ENCODE measurements at regions not wholly inside any gene's neighbourhood (a gene's known extent, or its start where the extent isn't known, plus 50 kb on each side); places are given as distances from the start of the nearest gene placed in this dataset.

- DNase-seq = no peak
Measured at GRCh38 chr12:93944911-93945310, 203.5 kb upstream of the PLXNC1 start.

GRCh38 chr12:93946542-93947150 is 201.7 kb upstream of the PLXNC1 start:
- DNase-seq = no peak

GRCh38 chr12:93947486-93947885 is 200.9 kb upstream of the PLXNC1 start:
- DNase-seq = no peak

- DNase-seq = no peak
Measured at GRCh38 chr12:93950311-93950710, 198.1 kb upstream of the PLXNC1 start.

- DNase-seq = no peak
Measured at GRCh38 chr12:93954166-93955112, 193.9 kb upstream of the PLXNC1 start.

- DNase-seq = no peak
Measured at GRCh38 chr12:93956551-93956950, 191.8 kb upstream of the PLXNC1 start.

- no peak for DNase-seq
Measured at GRCh38 chr12:93957168-93957567, 191.2 kb upstream of the PLXNC1 start.

GRCh38 chr12:93957870-93958269 is 190.5 kb upstream of the PLXNC1 start:
- no peak for DNase-seq

- DNase-seq = no peak
Measured at GRCh38 chr12:93959657-93960056, 188.7 kb upstream of the PLXNC1 start.

- no peak for DNase-seq
Measured at GRCh38 chr12:93960521-93960920, 187.9 kb upstream of the PLXNC1 start.

- no peak for DNase-seq
Measured at GRCh38 chr12:93962336-93962735, 186.0 kb upstream of the PLXNC1 start.

- no peak for DNase-seq
Measured at GRCh38 chr12:93964936-93965335, 183.4 kb upstream of the PLXNC1 start.

- no peak for DNase-seq
Measured at GRCh38 chr12:93966516-93967133, 181.8 kb upstream of the PLXNC1 start.

- DNase-seq = no peak
Measured at GRCh38 chr12:93967454-93967853, 180.9 kb upstream of the PLXNC1 start.

GRCh38 chr12:93968536-93969285 is 179.7 kb upstream of the PLXNC1 start:
- DNase-seq = no peak

- DNase-seq = no peak
Measured at GRCh38 chr12:93970900-93971688, 177.3 kb upstream of the PLXNC1 start.

- no peak for DNase-seq
Measured at GRCh38 chr12:93972411-93973208, 175.8 kb upstream of the PLXNC1 start.

- DNase-seq = no peak
Measured at GRCh38 chr12:93974252-93974651, 174.1 kb upstream of the PLXNC1 start.

GRCh38 chr12:93976024-93976423 is 172.4 kb upstream of the PLXNC1 start:
- no peak for DNase-seq

GRCh38 chr12:93977081-93977480 is 171.3 kb upstream of the PLXNC1 start:
- no peak for DNase-seq

- no peak for DNase-seq
Measured at GRCh38 chr12:93978553-93978952, 169.8 kb upstream of the PLXNC1 start.
